ENCODE measurements at regions not wholly inside any gene's neighbourhood (a gene's known extent, or its start where the extent isn't known, plus 50 kb on each side); places are given as distances from the start of the nearest gene placed in this dataset.

DNA sequence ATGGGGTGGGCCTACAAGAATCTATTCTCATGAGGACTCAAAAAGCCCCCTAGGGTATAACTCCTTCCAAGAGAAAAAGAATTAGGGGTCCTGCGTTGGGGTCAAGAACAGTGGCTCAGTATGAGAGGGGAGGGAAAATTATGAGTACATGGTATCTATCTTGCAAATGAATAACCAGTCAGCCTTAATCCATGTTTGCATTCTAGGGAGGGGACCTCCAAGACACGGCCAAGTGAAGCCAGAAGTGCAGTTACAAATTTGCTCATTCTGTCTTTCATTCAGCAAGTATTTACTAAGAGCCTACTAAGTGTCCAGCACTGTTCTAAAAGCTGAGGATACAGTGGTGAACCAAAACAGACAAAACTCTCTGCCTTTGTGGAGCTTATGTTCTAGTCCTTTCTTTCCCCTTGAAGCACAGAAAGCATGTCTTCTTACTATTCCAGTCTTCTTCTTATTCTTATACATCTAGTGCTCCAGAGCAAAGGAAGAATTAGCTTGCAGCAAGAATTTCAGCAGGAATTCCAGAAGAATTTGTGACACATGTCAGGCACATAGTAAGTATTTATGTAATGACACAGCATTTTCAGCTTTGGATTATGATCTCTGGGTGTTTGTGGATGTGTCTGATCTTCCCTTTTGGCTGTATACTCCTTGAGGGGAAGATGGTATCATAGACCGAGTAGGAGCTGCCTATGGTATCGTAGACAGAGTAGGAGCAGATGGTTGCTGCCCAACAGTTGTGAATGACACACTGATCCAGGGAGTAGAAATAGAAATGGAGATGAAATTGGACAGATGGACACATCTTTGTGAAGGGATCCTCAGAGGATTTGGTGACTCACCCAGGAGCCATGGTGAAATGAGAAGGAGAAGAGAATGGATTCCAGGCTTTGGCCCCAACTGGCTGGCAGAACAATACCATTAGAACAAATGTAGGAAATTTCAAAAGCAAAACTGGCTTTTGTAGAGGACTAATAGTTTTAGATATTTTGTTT, 75.9 kb downstream of the COQ2 start:
- no peak for TF ChIP-seq EZH2 (IDR thresholded peaks at IDR 0.05; ENCODE audit: insufficient read depth, poor library complexity, severe bottlenecking)
- no peak for TF ChIP-seq EZH2phosphoT487 (IDR thresholded peaks at IDR 0.05; ENCODE audit: insufficient read depth, low read depth)
